Activated CD8-positive, alpha-beta T cell treated with anti-CD3 and anti-CD28 coated beads for 36 hours (primary cell): ENCODE measurements at regions not wholly inside any gene's neighbourhood (a gene's known extent, or its start where the extent isn't known, plus 50 kb on each side); places are given as distances from the start of the nearest gene placed in this dataset.

Source experiments
- ATAC-seq: fragments of 200-7000 bp; cut with Tn5 transposase; one replicate; pipeline ENCODE4 v1.10.0; 2021; ENCODE audit warnings: mild to moderate bottlenecking, moderate library complexity
- CTCF ChIA-PET: fragments of 350-600 bp; sonication (Branson Sonifier 250); formaldehyde crosslinking; loops from one replicate; lab custom pipeline; 2021; ENCODE audit warnings: antibody characterized with exemption; lab: Charles Lee
- POLR2A ChIA-PET: fragments of 350-600 bp; sonication (Branson Sonifier 250); formaldehyde crosslinking; loops from one replicate; lab custom pipeline; 2021; ENCODE audit warnings: antibody characterized with exemption; lab: Charles Lee
- DNase-seq: peaks from one replicate; pipeline ENCODE4 v3.0.0-alpha.2; 2020
- H3K27ac Mint-ChIP-seq: one replicate; pipeline ENCODE4 v1.8.0; 2021; ENCODE audit warnings: mild to moderate bottlenecking, mixed read lengths
- H3K27me3 Mint-ChIP-seq: one replicate; pipeline ENCODE4 v1.8.0; 2021; ENCODE audit warnings: mixed read lengths
- H3K36me3 Mint-ChIP-seq: one replicate; pipeline ENCODE4 v1.8.0; 2021; ENCODE audit warnings: low read depth, mixed read lengths
- H3K4me1 Mint-ChIP-seq: one replicate; pipeline ENCODE4 v1.8.0; 2021; ENCODE audit warnings: low read depth, mixed read lengths
- H3K4me3 Mint-ChIP-seq: one replicate; pipeline ENCODE4 v1.8.0; 2021; ENCODE audit warnings: mild to moderate bottlenecking, moderate library complexity, mixed read lengths
- H3K9me3 Mint-ChIP-seq: one replicate; pipeline ENCODE4 v1.8.0; 2021; ENCODE audit warnings: mixed read lengths
- CTCF ChIP-seq: fragments of 200-600 bp; IDR thresholded peaks from one replicate; pipeline ENCODE4 v1.8.0; 2022; ENCODE audit warnings: antibody characterized with exemption, mild to moderate bottlenecking
- intact Hi-C: fragments of 100-400 bp; cut with micrococcal nuclease; formaldehyde crosslinking; loops from one replicate; pipeline ENCODE4 v1.10.0; 2022

GRCh38 chr6:112691289-112691688 is 344.2 kb downstream of the RFPL4B start:
- Mint-ChIP-seq H3K36me3 (no peaks in the 10 kb centered on the region), H3K27me3 (no peaks in the 10 kb centered on the region), H3K27ac (no peak overlapping the region), H3K4me1 (no peaks in the 10 kb centered on the region), H3K9me3 (no peaks in the 10 kb centered on the region), H3K4me3 (no peak overlapping the region)
- ChIA-PET CTCF (no interaction called here), POLR2A (no interaction called here)
- TF ChIP-seq CTCF: no peak
- DNase-seq (no peak), ATAC-seq (no peak)
- intact Hi-C loops: no loop called here

GRCh38 chr6:112695001-112695400 is 347.9 kb downstream of the RFPL4B start:
- intact Hi-C loops: no loop called here

GRCh38 chr6:112697265-112697664 is 350.1 kb downstream of the RFPL4B start:
- ChIA-PET CTCF (no interaction called here), POLR2A (no interaction called here)
- no peak for DNase-seq
- intact Hi-C loops: no loop called here
- Mint-ChIP-seq H3K27ac (no peak overlapping the region), H3K4me1 (no peaks in the 10 kb centered on the region), H3K9me3 (no peaks in the 10 kb centered on the region), H3K4me3 (no peak overlapping the region), H3K36me3 (no peaks in the 10 kb centered on the region), H3K27me3 (no peaks in the 10 kb centered on the region)
- TF ChIP-seq CTCF: no peak
- no peak for ATAC-seq

More at GRCh38 chr6:112695001-112695400, 347.9 kb downstream of the RFPL4B start:
- TF ChIP-seq CTCF: no peak
- Mint-ChIP-seq H3K9me3 (no peaks in the 10 kb centered on the region), H3K4me1 (no peaks in the 10 kb centered on the region), H3K4me3 (no peak overlapping the region), H3K36me3 (no peaks in the 10 kb centered on the region), H3K27ac (no peak overlapping the region), H3K27me3 (no peaks in the 10 kb centered on the region)
- ChIA-PET POLR2A (no interaction called here), CTCF (no interaction called here)
- ATAC-seq (no peak), DNase-seq (no peak)

GRCh38 chr6:112701201-112701600 is 354.1 kb downstream of the RFPL4B start:
- Mint-ChIP-seq H3K36me3 (no peaks in the 10 kb centered on the region), H3K4me1 (no peaks in the 10 kb centered on the region)
- intact Hi-C loops: no loop called here

GRCh38 chr6:112710710-112711109 is 363.6 kb downstream of the RFPL4B start:
- no peak for ATAC-seq
- TF ChIP-seq CTCF: no peak

More at GRCh38 chr6:112701201-112701600, 354.1 kb downstream of the RFPL4B start:
- no peak for ATAC-seq
- Mint-ChIP-seq H3K27me3 (no peaks in the 10 kb centered on the region), H3K9me3 (no peaks in the 10 kb centered on the region), H3K27ac (no peak overlapping the region), H3K4me3 (no peak overlapping the region)
- POLR2A ChIA-PET: no interaction called here
- no peak for DNase-seq
- CTCF ChIA-PET: no interaction called here
- no peak for TF ChIP-seq CTCF

More at GRCh38 chr6:112710710-112711109, 363.6 kb downstream of the RFPL4B start:
- Mint-ChIP-seq H3K27me3 (no peaks in the 10 kb centered on the region), H3K27ac (no peak overlapping the region), H3K9me3 (no peaks in the 10 kb centered on the region), H3K4me1 (no peaks in the 10 kb centered on the region), H3K36me3 (no peaks in the 10 kb centered on the region), H3K4me3 (no peak overlapping the region)
- CTCF ChIA-PET: no interaction called here
- intact Hi-C loops: no loop called here
- POLR2A ChIA-PET: no interaction called here
- DNase-seq: no peak
